ENCODE measurements at regions not wholly inside any gene's neighbourhood (a gene's known extent, or its start where the extent isn't known, plus 50 kb on each side); places are given as distances from the start of the nearest gene placed in this dataset.

GRCh38 chr4:180350901-180351300 lies 1892.3 kb upstream of the TENM3 start:
- H4K5ac ChIP-seq (ENCODE audit: low read depth, low read length) = no peak overlapping the region
- no peaks in the 10 kb centered on the region for H3K27me3 ChIP-seq (ENCODE audit: control insufficient read depth, insufficient read depth, low read length)
- no peak overlapping the region for H2AFZ ChIP-seq (replicated peaks; ENCODE audit: low read length, poor library complexity)
- no peak overlapping the region for H4K8ac ChIP-seq (ENCODE audit: low read depth in 2 of 2, low read length in 2 of 2)
- CTCF ChIA-PET = no interaction called here
- no peak overlapping the region for H3K9ac ChIP-seq (ENCODE audit: low read depth, low read length)
- no TSS peak for BruUV-seq (replicated peaks)
- DNase-seq (peak; percentile 2), ATAC-seq (ENCODE audit: low read depth) (no peak)
- no peak overlapping the region for H3K4me2 ChIP-seq (ENCODE audit: low read depth, low read length)
- H3K14ac ChIP-seq (replicated peaks; ENCODE audit: low read depth, low read length) = no peak overlapping the region
- H3K56ac ChIP-seq (ENCODE audit: extremely low read depth, insufficient read depth, low read length) = no peak overlapping the region
- H3K79me1 ChIP-seq (ENCODE audit: low read depth in 1 of 2, low read length in 2 of 2) = no peaks in the 10 kb centered on the region
- in situ Hi-C loops (cut with MboI; ENCODE audit: low sequenced_read_pairs) = no loop called here
- H2BK20ac ChIP-seq (ENCODE audit: low read depth, low read length) = no peak overlapping the region
- dilution Hi-C loops (cut with HindIII; ENCODE audit: low sequenced_read_pairs, unreplicated experiment) = no loop called here
- no peaks in the 10 kb centered on the region for H3K36me3 ChIP-seq (ENCODE audit: control insufficient read depth, insufficient read depth, low read length)
- H2AK5ac ChIP-seq (ENCODE audit: low read depth, low read length) = no peak overlapping the region
- H3K4me1 ChIP-seq (ENCODE audit: control insufficient read depth, insufficient read depth, low read length) = no peaks in the 10 kb centered on the region
- no peak overlapping the region for H2BK5ac ChIP-seq (ENCODE audit: low read depth, low read length, poor library complexity, severe bottlenecking)
- H3K4me3 ChIP-seq (ENCODE audit: insufficient read depth, low read depth, low read length) = no peak overlapping the region
- H3K9me3 ChIP-seq (ENCODE audit: control insufficient read depth, insufficient read depth, low read length) = no peaks in the 10 kb centered on the region
- no peak overlapping the region for H3K18ac ChIP-seq (ENCODE audit: low read depth, low read length)
- H4K20me1 ChIP-seq (ENCODE audit: insufficient read depth, low read length) = no peaks in the 10 kb centered on the region
- no peak overlapping the region for H2AK9ac ChIP-seq (replicated peaks; ENCODE audit: low read depth, low read length, poor library complexity)
- H3K9me1 ChIP-seq (ENCODE audit: insufficient read depth, low read length) = no peaks in the 10 kb centered on the region
- no peak overlapping the region for H3K23ac ChIP-seq (ENCODE audit: low read depth, low read length)
- TF ChIP-seq NFE2L2 (IDR thresholded peaks at IDR 0.05; ENCODE audit: low read depth, low read length) (no peak), CTCF (conservative IDR thresholded peaks at IDR 0.05; ENCODE audit: low read depth, low read length) (no peak), ELK1 (IDR thresholded peaks at IDR 0.05; ENCODE audit: borderline replicate concordance, low read depth, low read length) (no peak), USF2 (IDR thresholded peaks at IDR 0.05; ENCODE audit: low read depth, low read length) (no peak), BHLHE40 (IDR thresholded peaks at IDR 0.05; ENCODE audit: low read depth, low read length) (no peak), RFX5 (IDR thresholded peaks at IDR 0.05; ENCODE audit: low read depth, low read length) (no peak), MXI1 (IDR thresholded peaks at IDR 0.05; ENCODE audit: borderline replicate concordance, low read depth, low read length) (no peak), SMC3 (IDR thresholded peaks at IDR 0.05; ENCODE audit: low read depth, low read length) (no peak), CEBPB (IDR thresholded peaks at IDR 0.05; ENCODE audit: low read depth, low read length) (peak; percentile 36)
- no peak overlapping the region for H3K27ac ChIP-seq (ENCODE audit: insufficient read depth, low read length)
- H2BK15ac ChIP-seq (ENCODE audit: low read depth, low read length) = no peak overlapping the region
- POLR2A ChIA-PET (ENCODE audit: unreplicated experiment) = no interaction called here
- no peak overlapping the region for H2BK120ac ChIP-seq (ENCODE audit: low read depth, low read length)
- no peak overlapping the region for H4K91ac ChIP-seq (ENCODE audit: insufficient read depth, low read depth, low read length)
- WGBS, 2 experiments (ENCODE audit: extremely low coverage in 2 of 2, insufficient read length in 1 of 2) = no CpG with 5 or more reads among the region's 2 CpGs
- intact Hi-C loops (cut with micrococcal nuclease) = no loop called here
- H3K4ac ChIP-seq (ENCODE audit: low read depth, low read length) = no peak overlapping the region

Measured in IMR-90 (cell line).